ENCODE measurements at regions not wholly inside any gene's neighbourhood (a gene's known extent, or its start where the extent isn't known, plus 50 kb on each side); places are given as distances from the start of the nearest gene placed in this dataset.

DNA sequence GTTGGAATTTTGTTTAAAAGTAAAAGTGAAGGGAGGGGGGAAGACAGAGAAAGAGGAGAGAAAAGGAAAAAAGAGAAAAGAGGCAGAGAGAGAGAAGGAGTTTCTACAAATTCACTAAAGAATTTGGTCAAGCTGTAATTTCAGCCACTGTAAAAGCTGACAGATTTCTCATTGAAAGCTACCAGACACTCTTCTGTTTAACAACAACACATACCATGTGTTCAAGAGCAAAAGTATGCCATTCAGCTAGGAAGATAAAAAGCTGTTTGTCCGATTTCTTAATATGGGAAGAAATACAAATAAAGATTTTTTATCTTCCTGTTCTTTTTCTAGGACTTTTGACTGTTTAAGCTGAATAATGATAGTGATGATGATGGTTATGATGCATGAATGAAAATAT, 204.8 kb upstream of the RSPO3 start:
- no peak for TF ChIP-seq SREBF2 (IDR thresholded peaks at IDR 0.05; ENCODE audit: low read length)
- TF ChIP-seq SIN3A (IDR thresholded peaks at IDR 0.05; ENCODE audit: low read depth, low read length): no peak

Data from GM12878 (cell line).